SH-SY5Y (cell line): ENCODE measurements at regions not wholly inside any gene's neighbourhood (a gene's known extent, or its start where the extent isn't known, plus 50 kb on each side); places are given as distances from the start of the nearest gene placed in this dataset.

Source experiments
- GATA2 ChIP-seq: IDR thresholded peaks from 2 replicates; pipeline ENCODE4 v1.6.1; 2011; ENCODE audit warnings: mild to moderate bottlenecking, low read depth, low read length
- GATA3 ChIP-seq: IDR thresholded peaks from 2 replicates; pipeline ENCODE4 v1.6.1; 2011; ENCODE audit warnings: low read depth, mild to moderate bottlenecking, low read length, moderate library complexity

DNA sequence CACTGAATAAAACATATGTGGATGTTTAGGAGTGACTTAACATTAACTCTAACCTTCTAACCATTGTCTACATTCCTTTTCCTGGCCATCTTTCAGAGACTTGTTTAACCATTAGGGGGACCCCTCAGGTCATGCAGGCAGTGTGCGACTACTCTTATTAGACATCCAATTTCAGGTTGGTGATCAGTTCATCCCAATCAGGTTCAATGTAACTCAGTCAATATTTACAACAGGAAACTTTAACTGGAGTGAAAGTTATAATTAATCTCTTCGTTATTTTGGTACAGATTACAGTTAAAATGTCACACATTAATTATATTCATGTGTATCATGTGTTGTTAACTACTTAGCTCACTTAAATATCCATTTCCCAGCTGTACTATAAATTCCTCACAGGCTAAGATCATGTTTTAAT is 68.8 kb upstream of the RGS1 start:
- TF ChIP-seq GATA2: no peak
- no peak for TF ChIP-seq GATA3

GRCh38 chr1:192512426-192513162 is 63.0 kb upstream of the RGS1 start:
- TF ChIP-seq GATA3: no peak
- no peak for TF ChIP-seq GATA2

GRCh38 chr1:192513196-192513595 is 62.4 kb upstream of the RGS1 start:
- TF ChIP-seq GATA3 (no peak), GATA2 (no peak)

DNA sequence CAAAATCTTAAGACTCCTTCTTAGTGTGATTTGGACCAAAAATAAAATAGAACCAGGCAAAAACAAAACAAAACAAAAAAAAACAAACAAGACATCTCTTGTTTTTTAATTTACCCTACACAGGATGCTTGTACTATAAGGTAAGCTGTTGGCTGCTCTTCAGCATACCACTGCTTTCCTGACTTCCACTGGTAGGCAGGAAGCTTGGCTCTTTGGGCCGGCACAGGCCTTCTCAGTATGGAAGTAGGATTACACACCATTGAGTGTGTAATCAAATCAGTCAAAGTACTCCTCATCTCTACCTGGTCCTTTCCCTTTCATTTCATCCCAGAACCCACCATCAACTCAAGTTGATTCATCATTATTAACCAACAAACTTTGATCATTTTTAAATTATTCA is 61.9 kb upstream of the RGS1 start:
- TF ChIP-seq GATA3 (no peak), GATA2 (no peak)

GRCh38 chr1:192516776-192517297 is 58.7 kb upstream of the RGS1 start:
- no peak for TF ChIP-seq GATA3
- no peak for TF ChIP-seq GATA2

DNA sequence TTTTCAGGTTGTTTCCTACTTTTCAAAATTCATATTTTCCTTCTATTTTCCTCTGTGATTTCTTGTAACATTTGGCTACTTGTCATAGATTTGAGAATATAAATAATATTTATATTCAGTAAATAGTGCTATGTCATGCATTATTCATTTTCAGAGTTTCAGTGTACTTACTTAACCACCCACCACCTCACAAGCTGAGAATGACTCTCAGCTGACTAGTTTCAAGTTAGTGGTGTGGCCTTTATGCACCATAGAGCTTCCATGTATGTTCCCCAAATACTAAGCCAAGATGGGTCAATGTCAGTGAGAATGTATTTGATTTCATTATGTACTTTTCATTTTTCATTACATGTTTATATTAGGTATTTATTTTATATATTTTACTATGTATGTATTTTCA is 56.9 kb upstream of the RGS1 start:
- TF ChIP-seq GATA3 (no peak), GATA2 (no peak)

GRCh38 chr1:192521734-192522133 is 53.8 kb upstream of the RGS1 start:
- TF ChIP-seq GATA2: no peak
- TF ChIP-seq GATA3: no peak

DNA sequence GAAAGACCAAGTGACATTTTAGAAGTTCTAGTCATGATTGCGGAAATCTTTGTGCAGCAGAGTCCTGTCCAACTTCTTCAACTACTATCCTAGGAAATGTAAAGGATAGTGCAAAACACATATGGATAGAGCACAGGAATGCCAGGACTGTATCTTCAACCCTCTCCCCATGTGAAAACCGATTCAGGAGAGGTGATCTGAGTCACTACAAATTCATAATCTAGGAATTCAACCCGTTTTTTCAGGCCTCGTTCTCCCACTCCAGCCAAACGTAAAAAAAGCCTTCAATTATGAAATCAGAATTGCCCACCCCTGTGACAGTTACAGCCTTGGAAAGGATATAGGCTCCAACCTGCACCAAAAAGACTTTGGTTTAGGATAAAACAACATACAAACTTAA is 52.9 kb upstream of the RGS1 start:
- TF ChIP-seq GATA3: no peak

- TF ChIP-seq GATA3: no peak
- TF ChIP-seq GATA2: no peak
Observed at GRCh38 chr1:192524223-192524622, 51.4 kb upstream of the RGS1 start.
